Activated naive CD8-positive, alpha-beta T cell treated with anti-CD3 and anti-CD28 coated beads, Interleukin-2, amount 50 U/mL, for 16 hours (primary cell): ENCODE measurements at regions not wholly inside any gene's neighbourhood (a gene's known extent, or its start where the extent isn't known, plus 50 kb on each side); places are given as distances from the start of the nearest gene placed in this dataset.

Experiments used
- DNase-seq: peaks from one replicate; pipeline ENCODE4 v3.0.0-alpha.2; 2020; ENCODE audit warnings: low read depth, low spot score

DNA sequence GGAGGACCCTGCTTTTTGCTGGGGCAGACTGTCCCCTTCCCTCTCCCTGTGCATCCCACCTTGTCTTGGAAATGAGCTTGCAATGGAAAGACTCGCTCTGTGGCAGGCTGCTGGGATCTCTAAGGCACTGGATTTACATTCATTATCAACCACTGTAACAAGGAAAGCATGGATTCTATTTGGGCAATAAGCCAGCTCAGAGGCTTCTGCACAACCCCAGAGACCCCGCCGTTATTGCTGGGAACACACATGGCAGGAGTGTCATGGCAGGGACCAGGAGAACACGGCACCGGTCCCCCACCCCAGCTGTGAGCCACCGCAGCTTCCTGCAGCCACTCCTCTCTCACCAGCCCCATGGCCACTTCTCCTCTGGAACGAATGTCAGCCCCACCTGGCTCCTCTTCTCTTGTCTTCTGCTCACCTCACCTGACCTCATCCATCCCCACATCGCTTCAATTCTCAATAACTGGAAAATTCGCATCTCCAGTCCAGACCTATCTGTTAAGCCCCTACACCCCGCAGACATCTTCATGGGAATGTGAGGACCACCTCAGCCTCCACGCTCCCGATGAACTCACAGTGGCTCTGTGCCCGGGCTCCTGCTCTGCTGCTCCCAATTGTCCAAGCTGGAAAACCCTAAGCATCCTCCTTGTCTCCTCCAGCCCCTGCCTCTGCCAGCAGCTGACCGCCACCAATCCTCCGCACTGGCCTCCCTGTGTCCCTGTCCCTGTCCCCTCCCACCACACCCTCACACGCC lies 181.5 kb downstream of the USP12 start:
- DNase-seq = no peak

DNA sequence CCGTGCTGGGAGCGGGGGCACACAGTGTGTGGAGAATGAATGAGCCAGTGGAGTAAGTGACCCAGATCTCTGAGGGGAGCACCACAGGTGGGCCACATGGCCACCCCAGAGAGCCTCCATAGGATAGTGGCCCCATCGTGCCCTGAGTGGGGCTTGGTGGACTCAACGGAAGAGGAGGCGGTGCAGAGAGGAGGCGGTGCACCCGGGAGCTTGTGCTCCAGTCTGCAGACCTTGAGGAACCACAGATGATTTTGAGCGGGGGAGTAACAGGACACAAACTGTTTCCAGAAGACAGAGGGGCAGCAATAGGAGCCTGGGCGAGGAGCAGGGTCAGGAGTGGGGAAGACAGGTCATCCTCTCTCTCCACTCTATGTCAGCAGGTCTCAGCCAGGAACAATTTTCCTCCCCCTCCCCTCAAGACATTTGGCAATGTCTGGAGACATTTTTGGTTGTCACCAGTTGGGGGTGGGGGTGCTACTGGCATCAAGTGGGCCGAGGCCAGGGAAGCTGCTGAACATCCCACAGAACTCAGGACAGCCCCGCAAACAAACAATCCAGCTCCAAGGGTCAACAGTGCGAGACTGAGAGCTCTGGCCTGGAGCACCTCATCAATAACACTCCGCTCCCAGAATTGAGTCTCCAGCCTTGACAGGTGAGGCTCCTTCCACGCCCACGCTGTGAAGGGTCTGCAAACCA lies 182.2 kb downstream of the USP12 start:
- DNase-seq = no peak

DNA sequence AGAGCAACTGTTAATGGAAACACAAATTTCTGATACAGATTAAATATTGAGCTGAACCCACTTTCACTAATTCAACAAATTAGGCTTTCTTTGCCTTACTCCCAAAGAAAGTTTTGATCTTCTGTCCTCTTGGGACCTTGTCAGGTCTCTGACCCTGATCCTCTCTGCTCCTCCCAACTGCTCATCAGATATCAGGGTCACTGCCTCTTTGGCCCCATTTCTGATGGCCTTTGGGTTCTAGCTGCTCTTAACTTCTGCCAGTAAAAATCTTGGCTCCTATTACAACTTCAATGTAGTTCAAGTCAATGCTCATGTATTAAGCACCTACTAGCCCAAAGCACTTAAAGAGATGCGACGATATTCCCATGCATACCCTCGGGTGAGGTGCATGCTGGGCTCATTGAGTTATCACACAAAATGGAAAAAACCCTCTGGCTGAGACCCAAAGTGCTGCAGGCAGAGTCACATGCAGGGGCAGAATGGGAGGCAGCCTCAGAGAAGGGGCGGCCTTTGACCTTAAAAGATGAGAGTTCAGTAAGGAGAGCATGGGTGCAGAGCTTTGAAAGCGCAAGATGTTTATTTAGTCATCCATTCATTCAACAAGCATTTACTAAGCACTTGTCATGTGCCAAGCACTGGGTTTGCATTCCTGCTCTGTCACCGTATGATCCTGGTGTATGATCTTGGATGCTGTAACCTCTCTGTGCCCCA lies 183.4 kb downstream of the USP12 start:
- no peak for DNase-seq

DNA sequence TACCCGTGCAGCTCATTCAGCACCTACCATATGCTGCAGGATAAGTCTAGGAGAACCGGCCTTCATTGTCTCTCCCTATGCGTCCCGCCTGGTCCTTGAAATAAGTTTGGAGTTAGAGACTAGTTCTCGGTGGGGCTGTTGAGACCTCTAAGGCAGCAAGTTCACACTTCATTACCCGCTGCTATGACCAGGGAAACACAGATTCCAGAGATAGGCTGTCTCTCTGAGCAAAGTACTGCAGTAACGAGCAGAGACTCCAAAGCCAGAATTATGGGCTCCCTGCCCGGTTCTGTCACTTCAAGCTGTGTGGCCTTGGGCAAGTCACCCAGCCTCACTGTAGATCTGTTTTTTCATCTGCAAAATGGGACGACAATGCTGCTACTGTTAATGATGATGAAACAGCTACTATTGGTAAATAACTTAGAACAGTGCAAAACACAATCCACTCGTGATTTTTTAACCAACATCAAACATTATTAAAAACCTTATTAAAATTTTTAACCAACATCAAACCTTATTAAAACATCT lies 184.1 kb downstream of the USP12 start:
- no peak for DNase-seq

DNA sequence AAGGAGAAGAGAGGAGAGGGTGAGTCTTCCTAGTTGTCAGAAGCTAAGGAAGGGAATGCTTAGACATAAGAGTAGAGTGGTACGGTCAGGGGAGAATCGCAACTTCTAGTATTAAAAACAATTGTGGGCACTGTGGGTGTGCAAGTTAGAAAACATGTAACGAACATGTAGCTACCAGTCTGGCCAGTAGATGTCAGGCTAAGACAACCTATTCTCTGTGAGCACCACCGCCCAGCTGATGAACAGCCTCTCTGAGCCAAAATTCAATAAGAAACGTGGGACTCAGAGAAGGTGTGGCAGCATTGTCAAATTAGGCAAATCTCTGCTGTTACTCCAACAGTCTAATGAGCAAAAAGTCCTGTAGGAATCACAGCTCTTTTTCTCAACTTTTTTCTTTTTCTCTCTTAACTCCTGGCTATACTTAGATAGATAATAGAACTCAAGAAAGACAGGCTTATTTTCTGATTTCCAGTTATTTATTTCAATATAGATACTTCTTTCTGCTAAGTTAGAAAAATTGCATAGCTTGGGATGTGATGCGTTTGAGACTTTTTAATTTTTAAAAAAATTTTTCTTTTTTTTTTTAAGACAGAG lies 186.2 kb downstream of the USP12 start:
- peak; percentile 44 for DNase-seq

DNA sequence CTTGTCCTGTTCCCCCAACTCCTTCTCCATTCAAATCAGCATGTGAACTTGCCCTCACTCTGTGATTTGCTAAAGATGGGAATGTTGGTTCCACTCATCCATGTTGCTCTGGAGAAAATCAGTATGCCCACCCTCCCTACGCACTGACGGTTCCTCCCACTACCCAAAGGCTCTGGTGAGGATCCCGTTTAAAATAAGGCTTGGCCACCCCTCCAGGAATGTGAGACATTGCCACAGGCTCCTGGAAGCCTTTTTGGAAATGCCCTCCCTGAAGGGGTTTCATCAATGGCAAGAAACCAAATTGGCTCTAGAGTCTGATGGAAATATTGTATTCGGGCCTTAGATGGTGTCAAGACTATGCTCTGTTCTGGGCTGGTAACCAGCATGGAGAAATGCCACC lies 187.3 kb downstream of the USP12 start:
- no peak for DNase-seq

DNA sequence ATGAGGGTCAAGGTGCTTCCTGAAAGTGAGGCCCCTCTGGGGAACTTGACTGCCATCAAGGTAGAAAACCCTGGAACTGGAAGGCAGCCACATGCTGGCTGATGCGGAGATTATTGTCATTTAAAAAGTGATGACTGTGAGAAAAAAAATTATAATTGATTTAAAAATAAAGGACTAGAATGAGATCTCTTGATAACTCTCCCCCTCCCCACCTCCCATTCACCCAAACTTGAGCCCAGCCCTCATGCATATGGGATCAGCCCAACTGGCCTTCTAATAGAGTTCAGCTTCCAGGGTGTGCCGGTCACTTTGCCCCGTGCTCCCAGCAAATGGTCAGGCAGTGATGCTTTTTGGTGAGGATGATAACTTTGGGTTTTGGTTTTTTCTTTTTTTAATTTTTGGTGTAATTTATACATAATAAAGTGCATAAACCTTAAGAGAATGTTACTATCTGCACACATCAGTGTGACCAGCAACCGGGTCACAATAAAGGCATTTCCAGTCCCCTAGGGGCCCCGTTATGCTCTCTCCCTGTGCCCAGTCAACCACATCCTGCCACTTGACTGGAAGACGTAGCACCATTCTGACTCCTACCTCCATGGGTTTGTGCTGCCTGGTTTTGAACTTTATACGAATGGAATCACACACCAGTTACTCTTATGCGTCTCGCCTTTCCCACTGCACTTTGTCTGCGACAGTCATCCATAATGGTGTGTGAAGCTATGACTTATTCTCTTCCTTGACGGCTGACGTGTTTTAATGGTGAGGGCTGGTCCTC lies 187.9 kb downstream of the USP12 start:
- no peak for DNase-seq

DNA sequence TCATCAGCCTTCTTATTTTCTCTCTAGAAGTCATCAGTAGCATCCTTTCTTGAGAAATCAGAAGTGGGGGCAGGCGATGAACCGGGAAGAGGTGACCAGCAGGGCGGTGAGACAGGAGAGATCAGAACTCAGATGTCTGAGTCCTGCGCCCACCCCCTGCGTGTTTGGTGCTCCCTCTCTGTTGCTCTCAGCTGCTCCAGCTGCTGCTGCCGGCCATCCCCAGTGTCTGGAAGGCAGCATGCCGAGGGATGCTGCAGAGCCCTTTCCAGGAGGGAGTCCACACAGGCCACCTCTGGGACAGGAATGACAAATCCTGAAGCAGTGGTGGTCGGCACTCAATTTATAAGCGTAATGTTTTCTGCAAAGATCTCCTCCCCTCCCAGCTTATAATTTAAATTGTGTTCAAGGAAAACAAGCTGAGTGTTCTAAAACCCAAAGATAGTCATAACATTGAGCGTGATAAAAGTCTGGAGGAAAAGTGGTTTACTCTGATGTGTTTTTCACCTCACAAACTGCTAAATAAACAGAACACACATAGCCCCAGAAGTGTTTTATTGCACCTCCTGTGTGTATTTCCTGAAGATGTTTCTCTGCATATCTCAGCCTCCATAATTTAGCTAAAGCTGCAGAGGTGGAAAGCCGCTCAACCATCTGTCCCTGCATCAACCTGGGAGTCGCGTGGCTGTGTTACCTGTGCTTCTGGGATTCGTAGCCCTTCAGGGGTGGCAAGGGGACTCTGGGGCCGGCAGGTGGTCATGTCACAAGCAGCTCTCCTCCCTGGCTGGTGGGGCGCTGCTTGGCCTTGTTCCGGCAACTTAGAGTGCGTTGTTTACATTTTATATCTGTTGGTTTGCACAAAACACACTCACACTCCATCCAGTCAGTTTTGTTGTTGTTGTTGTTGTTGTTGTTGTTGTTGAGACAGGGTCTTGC lies 191.2 kb downstream of the USP12 start:
- no peak for DNase-seq

DNA sequence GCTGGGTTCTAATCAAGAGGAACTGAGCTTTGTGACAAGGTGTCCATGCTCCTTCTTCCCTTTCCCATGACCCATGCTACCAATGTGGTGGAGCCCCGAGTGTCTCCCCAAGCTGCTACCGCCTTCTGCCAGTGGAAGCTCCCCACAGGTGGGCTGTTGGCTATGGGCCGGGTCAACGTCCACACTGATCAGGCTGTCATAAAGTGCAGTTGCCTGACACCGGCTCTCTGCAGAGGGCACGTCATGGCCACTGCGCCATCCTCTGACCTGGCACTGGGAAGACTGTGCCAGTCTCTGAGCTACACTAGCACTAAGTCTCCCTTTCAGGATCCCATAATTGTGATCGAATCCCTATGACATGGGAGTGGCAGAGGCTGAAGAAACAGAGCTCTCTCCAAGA lies 192.3 kb downstream of the USP12 start:
- DNase-seq = no peak

DNA sequence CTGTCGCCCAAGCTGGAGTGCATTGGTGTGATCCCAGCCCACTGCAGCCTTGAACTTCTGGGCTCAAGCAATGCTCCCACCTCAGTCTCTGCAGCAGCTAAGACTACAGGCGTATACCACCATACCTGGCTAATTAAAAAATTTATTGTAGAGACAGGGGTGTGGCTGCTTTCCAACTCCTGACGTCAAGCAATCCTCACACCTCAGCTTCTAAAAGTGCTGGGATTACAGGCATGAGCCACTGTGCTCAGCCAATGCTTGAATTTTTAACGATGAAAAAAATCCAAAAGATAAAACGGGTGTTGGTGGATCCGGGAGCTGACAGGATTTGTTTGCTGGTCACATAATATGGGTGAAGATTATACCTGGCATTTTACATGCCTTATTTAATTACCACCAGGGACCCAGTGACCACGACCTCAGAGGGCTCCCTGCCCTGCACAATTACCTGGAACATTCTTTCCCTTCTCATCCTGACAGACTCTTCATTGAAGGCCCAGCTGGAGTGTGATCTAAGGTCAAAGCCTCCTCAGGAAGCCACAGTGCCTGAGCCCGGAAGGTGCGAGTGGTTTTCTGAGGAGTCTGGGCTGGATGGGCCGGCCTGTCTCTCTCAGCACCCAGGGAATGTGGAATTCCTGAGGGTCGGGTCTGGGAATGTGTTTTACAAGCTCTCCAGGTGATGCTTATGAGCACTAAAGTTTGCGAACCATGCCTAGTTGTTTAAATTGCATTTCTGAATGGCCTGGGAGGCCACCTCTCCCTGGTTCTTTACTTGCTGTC lies 193.3 kb downstream of the USP12 start:
- no peak for DNase-seq

DNA sequence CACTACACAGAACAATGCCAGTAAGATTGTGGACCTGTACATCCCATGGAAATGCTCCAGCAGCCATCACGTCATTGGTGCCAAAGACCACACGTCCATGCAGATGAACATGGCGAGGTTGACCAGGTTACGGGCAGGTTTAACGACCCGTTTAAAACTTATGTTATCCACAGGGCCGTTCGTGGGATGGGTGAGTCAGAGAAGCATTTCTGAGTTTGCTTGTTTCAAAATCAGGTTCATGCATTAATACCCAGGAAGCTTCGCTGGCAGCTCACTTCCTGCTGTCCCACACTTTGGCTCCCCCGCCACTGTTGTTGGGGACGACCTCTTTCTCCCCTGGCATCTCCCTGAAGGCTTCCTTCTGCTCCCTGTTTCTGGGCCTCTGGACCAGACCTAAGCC lies 194.1 kb downstream of the USP12 start:
- DNase-seq = no peak

DNA sequence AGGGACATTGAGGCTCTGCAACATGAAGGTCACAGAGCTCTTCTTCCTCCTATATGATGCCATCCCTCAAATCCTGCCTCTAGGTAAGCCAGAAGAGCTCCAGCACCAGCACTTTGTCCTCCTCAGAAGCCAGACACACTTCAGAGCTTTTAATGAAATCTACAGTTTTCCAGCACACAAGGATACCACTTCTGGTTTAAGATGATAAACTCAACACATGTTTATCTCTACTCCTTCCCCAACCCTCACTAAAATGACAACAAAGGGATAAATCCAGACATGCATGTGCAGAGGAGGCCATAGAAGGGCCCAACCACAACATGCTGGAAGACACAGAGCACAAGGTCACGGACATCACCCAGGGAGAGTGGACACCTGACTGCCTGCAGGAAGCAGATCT lies 195.3 kb downstream of the USP12 start:
- DNase-seq = no peak

DNA sequence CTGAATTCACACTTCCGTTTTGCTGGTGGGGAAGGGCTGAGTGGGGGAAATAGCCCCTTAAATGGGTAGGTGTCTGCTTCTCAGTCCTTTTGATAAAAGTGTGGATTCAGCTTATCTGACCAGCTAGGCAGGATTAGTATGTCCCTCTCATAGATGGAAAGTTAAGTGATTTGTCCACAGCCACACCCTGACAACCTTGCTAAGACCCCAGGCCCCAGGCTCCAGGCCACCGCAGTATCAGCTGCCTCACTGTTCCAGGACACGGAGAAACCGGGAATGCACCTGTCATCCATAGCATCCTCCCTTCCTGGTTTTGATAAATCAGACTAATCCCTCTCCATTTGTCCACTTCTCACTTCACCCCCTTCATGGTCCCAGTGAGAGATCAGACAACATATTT lies 197.7 kb downstream of the USP12 start:
- no peak for DNase-seq

DNA sequence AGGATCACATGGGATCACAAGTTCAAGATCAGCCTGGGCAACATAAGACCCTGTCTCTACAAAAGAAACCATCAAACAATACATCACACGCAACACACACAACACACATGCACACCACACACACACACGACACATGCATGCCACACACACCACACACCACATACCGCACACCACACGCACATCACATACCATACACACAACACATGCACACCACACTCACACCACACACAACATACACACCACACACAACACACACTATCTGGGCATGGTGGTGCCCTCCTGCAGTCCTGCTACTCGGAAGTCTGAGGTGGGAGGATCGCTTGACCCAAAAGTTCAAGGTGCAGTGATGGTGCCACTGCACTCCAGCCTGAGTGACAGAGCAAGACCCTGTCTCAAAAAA lies 198.3 kb downstream of the USP12 start:
- no peak for DNase-seq

DNA sequence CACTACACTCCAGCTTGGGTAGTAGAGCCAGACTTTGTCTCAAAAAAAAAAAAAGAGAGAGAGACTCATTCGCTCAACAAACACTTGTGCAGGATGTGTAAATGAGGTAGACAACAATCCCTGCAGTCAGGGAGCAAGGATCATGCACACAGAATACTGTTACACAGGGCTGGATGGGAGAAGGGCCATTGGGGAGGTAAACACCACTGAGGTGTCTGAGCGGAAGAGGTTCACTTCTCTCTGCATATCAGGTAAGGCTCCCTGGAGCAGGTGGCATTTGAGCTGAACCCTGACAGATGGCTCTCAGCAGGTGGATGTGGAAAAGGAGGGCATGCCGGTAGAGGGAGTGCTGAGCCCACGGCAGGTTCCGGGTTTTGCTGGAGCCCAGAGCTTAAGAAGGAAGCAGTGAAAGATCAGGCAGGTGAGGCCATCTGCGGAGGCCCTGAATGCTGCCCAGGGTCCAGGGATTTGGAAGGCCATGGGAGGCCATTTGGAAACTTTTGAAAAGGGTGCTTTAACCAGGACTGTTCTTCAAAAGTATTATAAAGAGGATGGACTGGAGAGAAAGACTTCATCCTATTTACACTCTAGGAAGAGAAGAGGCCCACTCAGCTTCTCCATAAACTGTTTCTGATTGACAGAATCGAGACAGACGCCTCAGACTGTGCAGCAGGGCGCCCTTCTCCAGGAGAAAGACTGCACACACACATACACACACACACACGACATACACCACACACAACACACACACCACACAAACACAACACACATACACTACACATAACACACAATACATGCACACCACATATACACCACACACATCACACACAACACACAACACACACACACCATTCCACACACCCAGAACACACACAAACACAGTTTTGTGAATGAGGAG lies 199.4 kb downstream of the USP12 start:
- no peak for DNase-seq

DNA sequence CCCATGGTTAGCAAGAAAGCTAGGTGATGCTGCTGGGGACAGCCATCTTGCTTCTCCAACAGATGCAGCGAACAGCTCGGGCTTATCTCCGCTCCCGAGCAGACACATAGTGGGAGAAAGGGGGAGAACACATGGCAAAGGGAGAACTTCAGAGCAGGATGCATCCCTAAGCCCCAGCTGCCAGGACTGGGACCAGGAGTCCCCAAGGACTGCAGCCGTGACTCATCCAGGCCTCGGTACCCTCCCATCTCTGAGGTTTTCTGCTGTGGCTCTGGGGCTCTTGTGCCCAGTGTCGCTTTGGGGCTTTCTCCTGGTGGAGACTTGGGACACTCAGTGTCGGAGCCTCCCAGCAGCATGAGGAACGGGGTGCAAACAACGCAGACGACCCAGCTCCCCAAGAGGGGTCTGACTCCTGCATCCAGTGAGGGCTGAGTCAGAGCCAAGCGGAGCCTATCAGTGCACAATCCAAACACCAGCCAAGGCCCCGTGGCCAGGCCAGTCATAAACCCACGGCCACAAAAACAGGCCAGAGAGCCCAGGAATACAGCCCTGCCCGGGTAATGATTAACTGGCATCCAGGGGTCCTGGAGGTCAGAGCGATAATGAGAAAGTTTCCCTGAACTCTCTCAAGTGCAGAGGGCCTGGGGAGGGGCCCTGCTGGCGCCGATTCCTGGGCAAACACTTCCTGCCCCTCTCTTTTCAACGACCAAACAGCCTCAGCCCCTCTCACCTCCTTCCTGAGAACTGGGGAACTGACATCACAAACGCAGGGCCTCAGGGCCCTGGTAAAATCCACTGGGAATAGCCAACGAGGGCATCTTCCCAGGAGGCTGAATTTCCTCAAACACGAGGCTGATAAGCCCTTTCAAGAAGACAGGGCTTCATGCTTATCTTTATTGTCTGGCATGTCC lies 202.9 kb downstream of the USP12 start:
- no peak for DNase-seq
